K562 (cell line): ENCODE measurements at regions not wholly inside any gene's neighbourhood (a gene's known extent, or its start where the extent isn't known, plus 50 kb on each side); places are given as distances from the start of the nearest gene placed in this dataset.

Experiments used
- ATAC-seq: fragments of 200-7000 bp; cut with Tn5 transposase; 3 replicates; pipeline ENCODE4 v1.9.1; 2020; ENCODE audit warnings: moderate library complexity
- BruUV-seq: library from RNA; stranded (reverse); fragments of 400-500 nt; replicated peaks from 2 replicates; lab custom pipeline; 2021; lab: Mats Ljungman, UMichigan
- CTCF ChIA-PET: fragments of 300-600 bp; formaldehyde crosslinking; extraction: SDS; loops from one replicate; lab custom pipeline; 2021; ENCODE audit warnings: low intra/inter-chr PET ratio; lab: Yijun Ruan, JAX
- POLR2A ChIA-PET: fragments of 300-600, 350-650 bp; sonication (Branson Sonifier 250); formaldehyde crosslinking; extraction: SDS; loops from one replicate; lab custom pipeline; 2021; ENCODE audit warnings: antibody characterized with exemption, inconsistent platforms; lab: Yijun Ruan, JAX
- DNase-seq, 4 experiments: peaks; one replicate each; pipeline versions ENCODE4 v3.0.0 to v3.0.0-alpha.2; 2011 to 2018; ENCODE audit warnings: low spot score in 3 of 4, mixed read lengths in 3 of 4; ENCODE audit errors: extremely low read depth in 1 of 4
- FAIRE-seq: peaks from 2 replicates; lab custom pipeline; 2011; peaks lifted over from hg19 to GRCh38; lab: Jason Lieb, UNC
- H2AFZ ChIP-seq: 2 replicates; pipeline ENCODE4 v1.6.0; 2011; ENCODE audit warnings: low read depth, low read length, control low read depth, inconsistent platforms
- H3K27ac ChIP-seq: fragments of 200-600 bp; 3 replicates; pipeline ENCODE4 v1.8.0; 2011; ENCODE audit warnings: low read depth, mild to moderate bottlenecking, control low read depth, inconsistent platforms, low read length, moderate library complexity, mixed read lengths; ENCODE audit errors: extremely low read depth
- H3K27me3 ChIP-seq, 2 experiments: fragments of 300-600 bp in 1 of 2; 2 replicates in 1 of 2; 3 replicates in 1 of 2; pipeline versions ENCODE4 v1.6.0 to v1.8.0; 2011; ENCODE audit warnings: inconsistent platforms in 2 of 2, low read length in 2 of 2, mild to moderate bottlenecking in 1 of 2, mixed read lengths in 1 of 2, moderate library complexity in 1 of 2; ENCODE audit not compliant: control insufficient read depth in 2 of 2, insufficient read depth in 2 of 2
- H3K36me3 ChIP-seq: fragments of 300-600 bp; 3 replicates; pipeline ENCODE4 v1.8.0; 2011; ENCODE audit warnings: mild to moderate bottlenecking, low read length, inconsistent platforms; ENCODE audit not compliant: control insufficient read depth, insufficient read depth
- H3K4me1 ChIP-seq, 2 experiments: fragments of 200-600 bp in 1 of 2; replicated peaks in 1 of 2; 2 replicates in 1 of 2; 3 replicates in 1 of 2; pipeline versions ENCODE4 v1.5.1 to v1.8.0; 2011; ENCODE audit warnings: inconsistent platforms in 2 of 2, low read length in 2 of 2, mild to moderate bottlenecking in 1 of 2, mixed read lengths in 1 of 2, moderate library complexity in 1 of 2; ENCODE audit not compliant: control insufficient read depth in 2 of 2, insufficient read depth in 2 of 2
- H3K4me2 ChIP-seq: 2 replicates; pipeline ENCODE4 v1.6.1; 2011; ENCODE audit warnings: low read length, control low read depth, inconsistent platforms, mixed read lengths; ENCODE audit not compliant: insufficient read depth
- H3K4me3 ChIP-seq: fragments of 200-600 bp; sonication (generic), shearing (Covaris generic); 2 replicates; pipeline ENCODE4 v1.5.1; 2016; ENCODE audit warnings: control low read depth, inconsistent platforms
- H3K79me2 ChIP-seq: fragments of 200-600 bp; 3 replicates; pipeline ENCODE4 v1.8.0; 2011; ENCODE audit warnings: low read length, inconsistent platforms; ENCODE audit not compliant: control insufficient read depth, insufficient read depth
- H3K9ac ChIP-seq, 2 experiments: 2 replicates each; pipeline versions ENCODE4 v1.6.0 to v1.6.1; 2011; ENCODE audit warnings: low read depth in 2 of 2, low read length in 2 of 2, control low read depth in 1 of 2, inconsistent platforms in 1 of 2, mild to moderate bottlenecking in 1 of 2, mixed read lengths in 1 of 2; ENCODE audit not compliant: insufficient read depth in 1 of 2
- H3K9me1 ChIP-seq: one replicate; pipeline ENCODE4 v1.6.0; 2011; ENCODE audit warnings: inconsistent platforms, mild to moderate bottlenecking, low read length, moderate library complexity; ENCODE audit not compliant: control insufficient read depth, insufficient read depth
- H3K9me3 ChIP-seq: replicated peaks from 2 replicates; pipeline ENCODE4 v1.5.1; 2011; ENCODE audit warnings: low read depth, low read length, inconsistent platforms; ENCODE audit not compliant: control insufficient read depth, insufficient read depth
- H4K20me1 ChIP-seq: replicated peaks from 2 replicates; pipeline ENCODE4 v1.6.1; 2011; ENCODE audit warnings: low read length, inconsistent platforms, mixed read lengths; ENCODE audit not compliant: control insufficient read depth, insufficient read depth
- BRCA1 ChIP-seq, 2 experiments: fragments of 450-650 bp in 1 of 2; sonication (generic) in 1 of 2; formaldehyde crosslinking in 1 of 2; IDR thresholded peaks; 2 replicates each; pipeline versions ENCODE4 v1.5.0 to v1.6.1; 2017 to 2020; ENCODE audit warnings: mild to moderate bottlenecking in 1 of 2, missing genetic modification reagents in 1 of 2
- CC2D1A ChIP-seq: fragments of 450-650 bp; IDR thresholded peaks from 2 replicates; pipeline ENCODE4 v1.6.1; 2017; ENCODE audit warnings: mild to moderate bottlenecking
- GTF2B ChIP-seq: IDR thresholded peaks from 2 replicates; pipeline ENCODE4 v1.6.1; 2011; ENCODE audit not compliant: insufficient read length; ENCODE audit errors: extremely low read depth
- HNRNPH1 ChIP-seq: fragments of 200-400 bp; formaldehyde crosslinking; optimal IDR thresholded peaks from 2 replicates; pipeline ENCODE3; 2017; ENCODE audit warnings: low read depth, mild to moderate bottlenecking, low read length, moderate library complexity
- NEUROD1 ChIP-seq: fragments of 150-350 bp; IDR thresholded peaks from 2 replicates; pipeline ENCODE4 v1.6.1; 2014; ENCODE audit warnings: borderline replicate concordance, low read length, low read depth; ENCODE audit not compliant: partially characterized antibody
- NR2C1 ChIP-seq, 2 experiments: fragments of 450-650 bp; IDR thresholded peaks; 2 replicates each; pipeline ENCODE4 v1.6.1; 2017; ENCODE audit warnings: mild to moderate bottlenecking in 2 of 2, antibody characterized with exemption in 1 of 2, inconsistent platforms in 1 of 2, missing compliant biosample characterization in 1 of 2, missing genetic modification characterization in 1 of 2
- PHF20 ChIP-seq: fragments of 450-650 bp; IDR thresholded peaks from 2 replicates; pipeline ENCODE4 v1.6.1; 2018; ENCODE audit not compliant: partially characterized antibody
- RFX1 ChIP-seq: fragments of 450-650 bp; IDR thresholded peaks from 2 replicates; pipeline ENCODE4 v1.6.1; 2016; ENCODE audit warnings: mild to moderate bottlenecking, moderate library complexity
- SETDB1 ChIP-seq: IDR thresholded peaks from one replicate; pipeline ENCODE4 v1.6.1; 2012; ENCODE audit warnings: low read length, control low read depth, inconsistent platforms
- TAF7 ChIP-seq: fragments of 450-650 bp; IDR thresholded peaks from 2 replicates; pipeline ENCODE4 v1.6.1; 2016; ENCODE audit warnings: missing genetic modification characterization, missing compliant biosample characterization
- TRIM24 ChIP-seq, 2 experiments: fragments of 450-650 bp; IDR thresholded peaks; 2 replicates each; pipeline ENCODE4 v1.6.1; 2016
- ZBTB8A ChIP-seq: fragments of 450-650 bp; IDR thresholded peaks from 2 replicates; pipeline ENCODE4 v1.6.1; 2018; ENCODE audit warnings: mild to moderate bottlenecking, moderate library complexity; ENCODE audit not compliant: partially characterized antibody
- ZNF121 ChIP-seq: sonication (generic); formaldehyde crosslinking; conservative IDR thresholded peaks from 2 replicates; pipeline ENCODE4 v1.8.0; 2022; ENCODE audit warnings: missing genetic modification reagents
- ZNF324 ChIP-seq: fragments of 250-450 bp; sonication (Bioruptor Pico); IDR thresholded peaks from 2 replicates; pipeline ENCODE4 v1.4.0; 2020; ENCODE audit warnings: mild to moderate bottlenecking
- ZNF431 ChIP-seq: sonication (generic); formaldehyde crosslinking; IDR thresholded peaks from 2 replicates; pipeline ENCODE4 v1.8.0; 2022; ENCODE audit warnings: mild to moderate bottlenecking, missing genetic modification reagents
- WGBS: fragments of 100-300 bp; shearing (Covaris generic); methylation state at CpG from one replicate; pipeline ENCODE4 v1.1.6; 2016; ENCODE audit warnings: low coverage, mixed read lengths; ENCODE audit not compliant: insufficient coverage; ENCODE audit errors: missing lambda C conversion rate; 5-methylcytosine and 5-hydroxymethylcytosine counted together
- in situ Hi-C: fragments of 300-500 bp; cut with MboI; formaldehyde crosslinking; loops from 4 replicates; pipeline ENCODE4 v1.15.0; 2018; ENCODE audit warnings: inconsistent platforms, mixed read lengths
- intact Hi-C: fragments of 100-400 bp; cut with micrococcal nuclease; formaldehyde crosslinking; loops from 2 replicates; pipeline ENCODE4 v1.14.2; 2022

DNA sequence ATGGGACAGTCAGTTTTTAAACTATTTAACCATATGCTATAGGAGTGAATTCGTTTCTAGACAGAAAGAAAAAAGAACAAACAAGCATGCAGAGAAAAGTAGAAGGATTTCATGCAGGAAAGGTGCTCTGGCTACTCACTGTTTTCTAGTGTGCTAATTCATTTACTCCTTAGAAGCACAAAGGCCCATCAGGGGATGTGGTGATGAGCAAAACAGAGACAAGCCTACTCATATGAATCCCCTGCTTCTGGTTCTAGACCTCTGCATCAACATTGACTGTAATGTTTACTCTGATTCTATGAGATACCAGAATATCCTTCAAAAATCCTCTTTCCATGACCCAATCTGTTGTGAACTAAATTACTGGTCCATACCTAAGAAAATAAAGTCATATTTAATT is 801.9 kb downstream of the PLOD2 start:
- intact Hi-C loops (no loop called here), in situ Hi-C loops (no loop called here)
- Histone ChIP-seq H3K9me3 (no peaks in the 10 kb centered on the region; the same call in 1 of the 2 replicates), H3K4me1 (no peaks in the 10 kb centered on the region), H3K4me2 (no peak overlapping the region), H3K4me3 (no peak overlapping the region), H3K36me3 (no peaks in the 10 kb centered on the region), H3K27me3 (no peaks in the 10 kb centered on the region), H2AFZ (no peak overlapping the region), H3K27ac (no peak overlapping the region), H3K9me1 (no peaks in the 10 kb centered on the region), H4K20me1 (no peaks in the 10 kb centered on the region), H3K79me2 (no peaks in the 10 kb centered on the region), H3K9ac (no peak overlapping the region)
- no peak for DNase-seq
- CTCF ChIA-PET, result no interaction called here
- FAIRE-seq, result no peak
- no peak for TF ChIP-seq HNRNPH1
- no peak for TF ChIP-seq ZNF324
- TF ChIP-seq ZBTB8A, result no peak
- no peak for TF ChIP-seq RFX1
- TF ChIP-seq TRIM24 (IDR thresholded peaks at IDR 0.05), result no peak
- no peak for TF ChIP-seq BRCA1 (IDR thresholded peaks at IDR 0.05)
- TF ChIP-seq BRCA1 (CRISPR knock-in tag; IDR thresholded peaks at IDR 0.05), result no peak
- TF ChIP-seq PHF20, result no peak
- TF ChIP-seq TAF7, result no peak
- TF ChIP-seq ZNF431 (CRISPR knock-in tag), result no peak
- no peak for TF ChIP-seq CC2D1A
- TF ChIP-seq ZNF121 (CRISPR knock-in tag), result no peak
- no peak for TF ChIP-seq SETDB1
- TF ChIP-seq NR2C1 (IDR thresholded peaks at IDR 0.05), result no peak
- no peak for TF ChIP-seq NR2C1 (tag; IDR thresholded peaks at IDR 0.05)
- no peak for TF ChIP-seq GTF2B
- no peak for TF ChIP-seq NEUROD1
- WGBS, result 0% methylated on average over 1 of the region's 1 CpG
- no TSS peak for BruUV-seq
- no peak for ATAC-seq
- POLR2A ChIA-PET, result no interaction called here
